ENCODE measurements at regions not wholly inside any gene's neighbourhood (a gene's known extent, or its start where the extent isn't known, plus 50 kb on each side); places are given as distances from the start of the nearest gene placed in this dataset.

GRCh38 chrX:107502316-107502715 lies 52.9 kb downstream of the FRMPD3 start:
- Histone ChIP-seq H3K23ac (ENCODE audit: low read depth, low read length, poor library complexity) (no peak overlapping the region), H3K79me1 (ENCODE audit: low read depth, low read length) (no peaks in the 10 kb centered on the region), H3K27me3 (ENCODE audit: control insufficient read depth in 3 of 3, insufficient read depth in 3 of 3, low read depth in 1 of 3, low read length in 3 of 3) (peaks cover 0 to 16% (median 5%) of the 10 kb centered on the region in 3 experiments), H3K9ac (ENCODE audit: low read depth, low read length, poor library complexity) (no peak overlapping the region), H4K8ac (ENCODE audit: low read depth, low read length) (no peak overlapping the region), H3K18ac (ENCODE audit: low read length) (no peak overlapping the region), H2AK5ac (ENCODE audit: low read depth, low read length) (peak overlapping the region; percentile 26), H4K91ac (ENCODE audit: low read depth, low read length, poor library complexity) (no peak overlapping the region), H3K4ac (ENCODE audit: low read length) (no peak overlapping the region), H2BK5ac (ENCODE audit: low read length) (no peak overlapping the region), H3K9me3 (replicated peaks in 1 of 2; ENCODE audit: control insufficient read depth in 2 of 2, insufficient read depth in 1 of 2, low read depth in 1 of 2, low read length in 2 of 2) (no peaks in the 10 kb centered on the region), H3K14ac (ENCODE audit: low read length) (no peak overlapping the region), H2BK15ac (ENCODE audit: low read length) (no peak overlapping the region), H3K4me3 (ENCODE audit: low read length in 2 of 2) (no peak overlapping the region), H3K36me3 (replicated peaks in 1 of 2; ENCODE audit: control insufficient read depth in 2 of 2, insufficient read depth in 2 of 2, low read length in 2 of 2) (no peaks in the 10 kb centered on the region), H2BK120ac (ENCODE audit: low read depth, low read length) (no peak overlapping the region), H2AFZ (ENCODE audit: low read length) (peak overlapping the region; percentile 13), H3K27ac (replicated peaks; ENCODE audit: low read length) (no peak overlapping the region), H2BK12ac (ENCODE audit: low read length) (no peak overlapping the region), H3K4me2 (ENCODE audit: insufficient read depth, low read length, poor library complexity, severe bottlenecking) (no peak overlapping the region), H3K4me1 (ENCODE audit: control insufficient read depth in 2 of 2, insufficient read depth in 1 of 2, low read depth in 1 of 2, low read length in 2 of 2) (peaks cover 5 to 13% of the 10 kb centered on the region in 2 donors)
- no CpG with 5 or more reads among the region's 4 CpGs for WGBS, 2 donors (ENCODE audit: extremely low coverage in 2 of 2, insufficient read length in 2 of 2, insufficient replicate concordance in 1 of 2)
- no peak for DNase-seq (ENCODE audit: low spot score)

- H3K27ac ChIP-seq (replicated peaks; ENCODE audit: low read length), result no peak overlapping the region
- DNase-seq (ENCODE audit: low spot score), result no peak
- H2AK5ac ChIP-seq (ENCODE audit: low read depth, low read length), result no peak overlapping the region
- H3K18ac ChIP-seq (ENCODE audit: low read length), result no peak overlapping the region
- H3K4ac ChIP-seq (ENCODE audit: low read length), result no peak overlapping the region
- H2AFZ ChIP-seq (ENCODE audit: low read length), result peak overlapping the region; percentile 13
- peaks cover 0 to 2% of the 10 kb centered on the region in 2 donors for H3K9me3 ChIP-seq (replicated peaks in 1 of 2; ENCODE audit: control insufficient read depth in 2 of 2, insufficient read depth in 1 of 2, low read depth in 1 of 2, low read length in 2 of 2)
- no peak overlapping the region for H2BK15ac ChIP-seq (ENCODE audit: low read length)
- peaks cover 5 to 13% of the 10 kb centered on the region in 2 donors for H3K4me1 ChIP-seq (ENCODE audit: control insufficient read depth in 2 of 2, insufficient read depth in 1 of 2, low read depth in 1 of 2, low read length in 2 of 2)
- no peak overlapping the region for H2BK12ac ChIP-seq (ENCODE audit: low read length)
- no peaks in the 10 kb centered on the region for H3K79me1 ChIP-seq (ENCODE audit: low read depth, low read length)
- no peak overlapping the region for H4K8ac ChIP-seq (ENCODE audit: low read depth, low read length)
- no peak overlapping the region for H3K4me3 ChIP-seq (ENCODE audit: low read length in 2 of 2)
- H2BK5ac ChIP-seq (ENCODE audit: low read length), result no peak overlapping the region
- whole genome bisulfite sequencing, 2 donors (ENCODE audit: extremely low coverage in 2 of 2, insufficient read length in 2 of 2, insufficient replicate concordance in 1 of 2), result no CpG with 5 or more reads among the region's 4 CpGs
- no peak overlapping the region for H3K23ac ChIP-seq (ENCODE audit: low read depth, low read length, poor library complexity)
- H3K36me3 ChIP-seq (replicated peaks in 1 of 2; ENCODE audit: control insufficient read depth in 2 of 2, insufficient read depth in 2 of 2, low read length in 2 of 2), result no peaks in the 10 kb centered on the region
- H3K4me2 ChIP-seq (ENCODE audit: insufficient read depth, low read length, poor library complexity, severe bottlenecking), result no peak overlapping the region
- no peak overlapping the region for H4K91ac ChIP-seq (ENCODE audit: low read depth, low read length, poor library complexity)
- peaks cover 0 to 23% (median 5%) of the 10 kb centered on the region in 3 experiments for H3K27me3 ChIP-seq (ENCODE audit: control insufficient read depth in 3 of 3, insufficient read depth in 3 of 3, low read depth in 1 of 3, low read length in 3 of 3)
- no peak overlapping the region for H3K14ac ChIP-seq (ENCODE audit: low read length)
- no peak overlapping the region for H2BK120ac ChIP-seq (ENCODE audit: low read depth, low read length)
- H3K9ac ChIP-seq (ENCODE audit: low read depth, low read length, poor library complexity), result no peak overlapping the region
Observed at GRCh38 chrX:107504006-107504405, 54.6 kb downstream of the FRMPD3 start.

GRCh38 chrX:107505223-107505622 lies 55.8 kb downstream of the FRMPD3 start:
- Histone ChIP-seq H2BK5ac (ENCODE audit: low read length) (no peak overlapping the region), H3K27ac (replicated peaks; ENCODE audit: low read length) (no peak overlapping the region), H3K79me1 (ENCODE audit: low read depth, low read length) (no peaks in the 10 kb centered on the region), H2AFZ (ENCODE audit: low read length) (no peak overlapping the region), H3K4me3 (ENCODE audit: low read length in 2 of 2) (no peak overlapping the region), H3K4me1 (ENCODE audit: control insufficient read depth in 2 of 2, insufficient read depth in 1 of 2, low read depth in 1 of 2, low read length in 2 of 2) (peaks cover 5 to 13% of the 10 kb centered on the region in 2 donors), H3K9ac (ENCODE audit: low read depth, low read length, poor library complexity) (no peak overlapping the region), H4K8ac (ENCODE audit: low read depth, low read length) (no peak overlapping the region), H3K14ac (ENCODE audit: low read length) (no peak overlapping the region), H3K4me2 (ENCODE audit: insufficient read depth, low read length, poor library complexity, severe bottlenecking) (no peak overlapping the region), H3K27me3 (ENCODE audit: control insufficient read depth in 3 of 3, insufficient read depth in 3 of 3, low read depth in 1 of 3, low read length in 3 of 3) (peaks cover 0 to 23% (median 5%) of the 10 kb centered on the region in 3 experiments), H2BK15ac (ENCODE audit: low read length) (no peak overlapping the region), H3K9me3 (replicated peaks in 1 of 2; ENCODE audit: control insufficient read depth in 2 of 2, insufficient read depth in 1 of 2, low read depth in 1 of 2, low read length in 2 of 2) (peaks cover 0 to 2% of the 10 kb centered on the region in 2 donors), H2BK120ac (ENCODE audit: low read depth, low read length) (no peak overlapping the region), H3K36me3 (replicated peaks in 1 of 2; ENCODE audit: control insufficient read depth in 2 of 2, insufficient read depth in 2 of 2, low read length in 2 of 2) (no peaks in the 10 kb centered on the region), H2BK12ac (ENCODE audit: low read length) (no peak overlapping the region), H2AK5ac (ENCODE audit: low read depth, low read length) (no peak overlapping the region), H3K4ac (ENCODE audit: low read length) (no peak overlapping the region), H3K18ac (ENCODE audit: low read length) (no peak overlapping the region), H3K23ac (ENCODE audit: low read depth, low read length, poor library complexity) (no peak overlapping the region), H4K91ac (ENCODE audit: low read depth, low read length, poor library complexity) (no peak overlapping the region)
- DNase-seq (ENCODE audit: low spot score), result no peak
- no CpG with 5 or more reads among the region's 2 CpGs for WGBS, 2 donors (ENCODE audit: extremely low coverage in 2 of 2, insufficient read length in 2 of 2, insufficient replicate concordance in 1 of 2)

- DNase-seq (ENCODE audit: low spot score), result no peak
- no peak overlapping the region for H2BK15ac ChIP-seq (ENCODE audit: low read length)
- H3K4ac ChIP-seq (ENCODE audit: low read length), result no peak overlapping the region
- no CpG with 5 or more reads among the region's 29 CpGs for WGBS, 2 donors (ENCODE audit: extremely low coverage in 2 of 2, insufficient read length in 2 of 2, insufficient replicate concordance in 1 of 2)
- H3K23ac ChIP-seq (ENCODE audit: low read depth, low read length, poor library complexity), result no peak overlapping the region
- H3K4me3 ChIP-seq (ENCODE audit: low read length in 2 of 2), result peak overlapping the region in 1 of 2 donors; percentile 73
- peaks cover 0 to 23% (median 5%) of the 10 kb centered on the region in 3 experiments for H3K27me3 ChIP-seq (ENCODE audit: control insufficient read depth in 3 of 3, insufficient read depth in 3 of 3, low read depth in 1 of 3, low read length in 3 of 3)
- no peak overlapping the region for H2BK120ac ChIP-seq (ENCODE audit: low read depth, low read length)
- no peak overlapping the region for H2AFZ ChIP-seq (ENCODE audit: low read length)
- H3K79me1 ChIP-seq (ENCODE audit: low read depth, low read length), result no peaks in the 10 kb centered on the region
- no peak overlapping the region for H3K9ac ChIP-seq (ENCODE audit: low read depth, low read length, poor library complexity)
- H3K27ac ChIP-seq (replicated peaks; ENCODE audit: low read length), result no peak overlapping the region
- H4K91ac ChIP-seq (ENCODE audit: low read depth, low read length, poor library complexity), result no peak overlapping the region
- H3K18ac ChIP-seq (ENCODE audit: low read length), result no peak overlapping the region
- peaks cover 5 to 11% of the 10 kb centered on the region in 2 donors for H3K4me1 ChIP-seq (ENCODE audit: control insufficient read depth in 2 of 2, insufficient read depth in 1 of 2, low read depth in 1 of 2, low read length in 2 of 2)
- no peak overlapping the region for H2BK12ac ChIP-seq (ENCODE audit: low read length)
- H4K8ac ChIP-seq (ENCODE audit: low read depth, low read length), result no peak overlapping the region
- H3K14ac ChIP-seq (ENCODE audit: low read length), result no peak overlapping the region
- peaks cover 0 to 2% of the 10 kb centered on the region in 2 donors for H3K9me3 ChIP-seq (replicated peaks in 1 of 2; ENCODE audit: control insufficient read depth in 2 of 2, insufficient read depth in 1 of 2, low read depth in 1 of 2, low read length in 2 of 2)
- peak overlapping the region; percentile 33 for H3K4me2 ChIP-seq (ENCODE audit: insufficient read depth, low read length, poor library complexity, severe bottlenecking)
- no peak overlapping the region for H2BK5ac ChIP-seq (ENCODE audit: low read length)
- no peak overlapping the region for H2AK5ac ChIP-seq (ENCODE audit: low read depth, low read length)
- H3K36me3 ChIP-seq (replicated peaks in 1 of 2; ENCODE audit: control insufficient read depth in 2 of 2, insufficient read depth in 2 of 2, low read length in 2 of 2), result no peaks in the 10 kb centered on the region
Observed at GRCh38 chrX:107506596-107507031, 57.2 kb downstream of the FRMPD3 start.
